Central memory CD4-positive, alpha-beta T cell (primary cell): ENCODE measurements at regions not wholly inside any gene's neighbourhood (a gene's known extent, or its start where the extent isn't known, plus 50 kb on each side); places are given as distances from the start of the nearest gene placed in this dataset.

Experiments used
- DNase-seq: peaks from one replicate; pipeline ENCODE4 v3.0.0; 2022

- no peak for DNase-seq
Observed at GRCh38 chr2:9077691-9078090, 74.2 kb upstream of the MBOAT2 start.

GRCh38 chr2:9076755-9077154 is 73.3 kb upstream of the MBOAT2 start:
- no peak for DNase-seq

GRCh38 chr2:9076210-9076609 is 72.7 kb upstream of the MBOAT2 start:
- DNase-seq: no peak

GRCh38 chr2:9074930-9075329 is 71.4 kb upstream of the MBOAT2 start:
- no peak for DNase-seq

GRCh38 chr2:9071584-9072124 is 68.2 kb upstream of the MBOAT2 start:
- no peak for DNase-seq

- no peak for DNase-seq
Observed at GRCh38 chr2:9071032-9071431, 67.5 kb upstream of the MBOAT2 start.

- DNase-seq: no peak
Observed at GRCh38 chr2:9069543-9069942, 66.1 kb upstream of the MBOAT2 start.

GRCh38 chr2:9065901-9066300 is 62.4 kb upstream of the MBOAT2 start:
- no peak for DNase-seq

- DNase-seq: no peak
Observed at GRCh38 chr2:9063023-9063606, 59.6 kb upstream of the MBOAT2 start.

- no peak for DNase-seq
Observed at GRCh38 chr2:9060819-9061218, 57.3 kb upstream of the MBOAT2 start.

GRCh38 chr2:9057939-9058761 is 54.7 kb upstream of the MBOAT2 start:
- DNase-seq: no peak

- DNase-seq: no peak
Observed at GRCh38 chr2:9055471-9055870, 52.0 kb upstream of the MBOAT2 start.

GRCh38 chr2:9053534-9053931 is 50.0 kb upstream of the MBOAT2 start:
- DNase-seq: no peak
